Omental fat pad (tissue), 3 donors: ENCODE measurements at regions not wholly inside any gene's neighbourhood (a gene's known extent, or its start where the extent isn't known, plus 50 kb on each side); places are given as distances from the start of the nearest gene placed in this dataset.

Source experiments
- ATAC-seq: fragments of 150-250 bp; one replicate; pipeline ENCODE4 v1.9.1; 2016; ENCODE audit warnings: mild to moderate bottlenecking, moderate library complexity; ENCODE audit not compliant: low FRiP score
- DNase-seq: peaks from one replicate; pipeline ENCODE4 v3.0.0-alpha.2; 2019; ENCODE audit warnings: low spot score
- TF ChIP-seq, protein P1 (sequence below), 3 donors: fragments of 450-650 bp; IDR thresholded peaks; one replicate each; pipeline ENCODE4 v1.5.1; 2016 to 2017; ENCODE audit warnings: antibody characterized with exemption in 3 of 3, mild to moderate bottlenecking in 3 of 3, moderate library complexity in 2 of 3

DNA sequence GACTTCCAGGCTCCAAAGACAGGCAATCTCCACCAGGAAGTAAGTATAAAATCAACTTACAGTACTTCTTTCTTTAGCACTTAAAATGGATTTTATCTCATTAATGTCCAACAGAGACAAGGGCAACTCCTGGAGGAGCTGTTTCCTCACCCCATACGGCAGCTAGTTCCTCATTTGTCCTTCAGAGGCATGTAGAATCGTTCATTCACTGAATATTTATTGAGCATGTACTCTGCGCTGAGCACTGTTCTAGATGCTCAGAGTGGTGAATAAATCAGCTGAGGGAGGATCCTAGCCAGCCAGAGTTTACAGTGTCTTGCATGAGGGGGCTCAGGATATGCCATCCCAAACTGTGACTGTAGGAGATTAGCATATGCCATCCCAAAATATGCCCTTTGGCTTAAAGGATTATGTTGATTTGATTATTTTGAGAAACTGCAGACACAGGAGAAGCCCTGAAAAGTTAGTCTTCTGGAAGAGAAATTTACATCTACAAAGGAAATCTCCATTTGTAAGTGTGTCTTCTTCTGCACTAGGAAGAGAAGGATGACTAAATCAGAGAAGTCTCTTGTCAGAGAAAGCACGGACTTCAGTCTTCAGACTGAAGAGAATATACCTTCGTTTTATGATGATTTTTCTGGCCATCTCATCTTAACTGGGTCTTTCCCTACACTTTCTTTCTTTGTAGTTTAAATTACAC lies 66.9 kb downstream of the BAMBI start:
- ATAC-seq (no peak), DNase-seq (no peak)
- TF ChIP-seq, protein P1, sequence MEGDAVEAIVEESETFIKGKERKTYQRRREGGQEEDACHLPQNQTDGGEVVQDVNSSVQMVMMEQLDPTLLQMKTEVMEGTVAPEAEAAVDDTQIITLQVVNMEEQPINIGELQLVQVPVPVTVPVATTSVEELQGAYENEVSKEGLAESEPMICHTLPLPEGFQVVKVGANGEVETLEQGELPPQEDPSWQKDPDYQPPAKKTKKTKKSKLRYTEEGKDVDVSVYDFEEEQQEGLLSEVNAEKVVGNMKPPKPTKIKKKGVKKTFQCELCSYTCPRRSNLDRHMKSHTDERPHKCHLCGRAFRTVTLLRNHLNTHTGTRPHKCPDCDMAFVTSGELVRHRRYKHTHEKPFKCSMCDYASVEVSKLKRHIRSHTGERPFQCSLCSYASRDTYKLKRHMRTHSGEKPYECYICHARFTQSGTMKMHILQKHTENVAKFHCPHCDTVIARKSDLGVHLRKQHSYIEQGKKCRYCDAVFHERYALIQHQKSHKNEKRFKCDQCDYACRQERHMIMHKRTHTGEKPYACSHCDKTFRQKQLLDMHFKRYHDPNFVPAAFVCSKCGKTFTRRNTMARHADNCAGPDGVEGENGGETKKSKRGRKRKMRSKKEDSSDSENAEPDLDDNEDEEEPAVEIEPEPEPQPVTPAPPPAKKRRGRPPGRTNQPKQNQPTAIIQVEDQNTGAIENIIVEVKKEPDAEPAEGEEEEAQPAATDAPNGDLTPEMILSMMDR (IDR thresholded peaks at IDR 0.05) = no peak

DNA sequence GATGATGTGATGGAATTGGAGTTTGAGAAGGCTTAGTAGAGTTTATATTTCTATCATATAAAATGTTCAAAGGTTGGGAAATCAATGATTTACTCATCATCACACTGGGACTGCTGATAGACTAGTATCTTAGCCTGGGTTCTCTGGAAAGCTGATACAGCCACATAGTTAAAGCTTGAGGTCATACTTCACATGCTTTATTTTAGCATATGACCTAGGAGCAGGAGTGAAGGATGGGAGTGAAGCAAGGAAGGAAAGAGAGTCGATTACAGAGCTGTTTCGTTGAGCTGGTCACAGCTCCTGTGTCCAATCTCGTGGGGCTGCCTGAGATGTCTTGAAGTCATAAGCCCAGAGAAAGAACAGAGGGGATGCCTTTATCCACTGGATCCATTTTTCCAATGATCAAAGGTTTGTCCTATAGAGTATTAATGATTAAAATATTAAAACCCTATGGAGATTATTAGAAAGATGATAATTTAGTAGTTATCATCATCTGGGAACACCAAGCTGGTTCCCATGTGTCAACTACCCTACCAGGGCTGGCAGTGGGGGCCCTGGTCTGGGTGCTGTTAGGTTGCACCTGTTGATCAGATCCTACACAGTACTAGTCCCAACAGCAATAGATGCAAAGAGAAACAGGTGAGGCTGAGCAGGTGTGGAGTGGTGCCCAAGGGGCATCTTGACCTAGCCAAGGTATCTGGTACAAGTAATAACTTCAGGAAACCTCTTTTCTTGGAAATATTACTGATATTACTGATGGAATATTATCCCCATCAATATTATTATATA lies 77.8 kb downstream of the BAMBI start:
- TF ChIP-seq, protein P1 (IDR thresholded peaks at IDR 0.05) = no peak
- DNase-seq (no peak), ATAC-seq (no peak)

DNA sequence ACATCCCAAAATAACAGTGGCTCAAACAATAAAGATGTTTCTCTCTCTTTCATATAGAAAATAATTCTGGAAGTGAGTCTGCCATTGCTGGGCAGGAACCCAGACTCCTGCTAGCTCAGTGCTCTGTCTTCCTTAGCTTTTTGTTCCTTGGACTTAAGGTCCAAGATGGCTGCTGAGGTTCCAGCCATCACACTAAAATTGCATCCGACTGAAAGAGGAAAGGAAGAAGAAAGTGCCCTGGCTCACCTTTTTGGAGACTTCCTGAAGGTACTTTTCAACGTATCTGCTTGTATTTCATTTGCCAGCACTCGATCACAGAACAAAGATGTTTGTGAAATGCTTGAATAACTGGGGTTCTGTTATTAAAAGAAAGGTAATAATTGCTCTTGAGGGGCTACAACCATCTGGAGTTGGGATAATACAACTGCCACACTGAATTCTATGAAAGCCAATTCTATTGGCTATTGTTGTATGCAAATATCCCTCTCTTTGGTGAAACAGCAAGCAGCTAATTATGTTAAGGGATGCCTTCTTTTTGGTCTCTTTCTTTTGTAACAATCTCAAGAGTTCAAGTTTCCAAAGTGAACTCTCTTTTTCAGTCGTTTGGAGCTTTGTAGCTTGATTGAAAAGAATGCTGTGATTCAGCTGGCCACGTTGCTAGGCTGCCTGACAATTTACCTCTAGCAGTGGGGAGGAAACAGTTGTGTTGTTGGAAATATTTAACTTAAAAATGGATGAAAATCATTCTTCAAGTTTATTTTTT lies 83.9 kb downstream of the BAMBI start:
- ATAC-seq = no peak
- TF ChIP-seq, protein P1 (IDR thresholded peaks at IDR 0.05) = no peak
- no peak for DNase-seq

DNA sequence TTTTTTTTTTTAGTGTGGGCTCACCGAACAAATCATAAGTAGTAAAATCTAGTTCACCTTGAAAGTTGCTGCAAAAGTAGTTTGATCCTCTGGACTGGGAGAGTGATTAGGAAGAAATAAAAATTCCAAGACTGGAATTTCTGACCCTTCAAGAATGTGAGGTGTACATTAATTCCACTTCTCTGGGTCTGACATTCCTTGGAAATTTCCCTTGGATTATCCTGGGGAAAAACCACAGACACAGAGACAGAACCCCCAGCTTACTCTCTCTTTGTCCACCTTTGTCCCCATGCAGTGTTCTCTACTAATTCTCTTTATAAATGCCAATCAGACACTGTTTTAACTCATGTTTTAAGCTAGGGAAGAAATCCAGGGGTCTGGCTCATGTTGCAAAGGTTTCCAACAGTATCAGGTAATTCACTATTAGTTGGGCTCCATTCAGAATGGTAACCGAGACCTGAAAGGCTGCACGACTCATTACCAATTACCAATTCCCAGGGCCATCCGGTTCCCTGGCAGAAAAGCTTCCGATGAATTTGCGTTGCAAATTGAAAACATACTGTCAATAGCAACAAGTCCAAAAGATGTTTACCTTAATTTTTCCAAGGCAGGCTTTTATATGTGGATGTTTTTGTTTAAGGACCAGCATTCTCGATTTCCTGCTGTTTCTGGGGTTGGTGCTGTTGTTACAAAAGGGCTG lies 86.3 kb downstream of the BAMBI start:
- DNase-seq (no peak), ATAC-seq (no peak)
- TF ChIP-seq, protein P1 (IDR thresholded peaks at IDR 0.05) = no peak

DNA sequence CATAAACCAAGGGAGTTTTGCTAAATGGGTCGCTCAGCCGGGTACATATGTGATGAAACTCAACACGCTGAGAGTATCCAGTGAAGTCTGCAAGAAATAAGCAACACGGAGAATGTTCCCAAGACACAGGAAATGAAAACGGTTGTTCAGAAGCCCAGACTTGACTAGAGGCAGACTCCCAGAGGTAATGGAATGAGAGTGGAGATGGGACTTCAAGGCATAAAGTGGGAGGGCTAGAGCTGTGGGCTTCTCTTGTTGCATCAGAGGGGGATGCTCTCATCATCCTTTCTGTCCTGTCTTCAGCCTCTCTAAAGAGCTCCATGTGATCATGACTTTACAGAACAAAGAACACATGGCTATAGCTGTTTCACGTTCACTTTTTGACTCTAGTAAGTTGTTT lies 88.3 kb downstream of the BAMBI start:
- TF ChIP-seq, protein P1 (IDR thresholded peaks at IDR 0.05) = no peak
- DNase-seq = no peak

DNA sequence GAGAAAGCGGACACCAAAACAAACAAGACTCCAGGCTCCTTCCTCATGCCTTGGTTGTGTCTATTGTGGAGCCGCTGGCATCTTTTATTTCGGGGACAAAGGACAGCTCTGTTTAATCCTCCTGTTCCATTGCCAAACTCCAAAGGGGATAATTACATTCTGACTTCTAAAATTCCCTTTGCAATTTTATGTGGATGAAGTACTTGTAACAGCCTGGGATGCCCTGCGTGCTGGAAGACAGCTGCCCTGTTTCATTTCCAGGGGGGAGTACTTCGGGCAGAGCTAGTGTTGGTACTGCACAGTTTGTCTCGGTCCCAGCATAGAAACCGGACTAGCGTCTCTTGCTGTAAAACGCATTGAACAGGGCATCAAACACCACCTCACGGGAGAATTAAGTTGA lies 90.9 kb downstream of the BAMBI start:
- TF ChIP-seq, protein P1 (IDR thresholded peaks at IDR 0.05) = no peak
- ATAC-seq = no peak
- no peak for DNase-seq

More for the DNA sequence above, 88.3 kb downstream of the BAMBI start:
- ATAC-seq = no peak
